Loucy (cell line): ENCODE measurements at regions not wholly inside any gene's neighbourhood (a gene's known extent, or its start where the extent isn't known, plus 50 kb on each side); places are given as distances from the start of the nearest gene placed in this dataset.

Experiments
- EZH2phosphoT487 ChIP-seq: fragments of 200-600 bp; IDR thresholded peaks from 2 replicates; pipeline ENCODE4 v1.6.1; 2018; ENCODE audit warnings: antibody characterized with exemption, mild to moderate bottlenecking, moderate library complexity, borderline replicate concordance
- TF ChIP-seq, protein P1 (sequence below): fragments of 200-600 bp; sonication (generic); conservative IDR thresholded peaks from 2 replicates; pipeline ENCODE4 v1.5.1; 2014; ENCODE audit warnings: mild to moderate bottlenecking, antibody characterized with exemption, low read length

DNA sequence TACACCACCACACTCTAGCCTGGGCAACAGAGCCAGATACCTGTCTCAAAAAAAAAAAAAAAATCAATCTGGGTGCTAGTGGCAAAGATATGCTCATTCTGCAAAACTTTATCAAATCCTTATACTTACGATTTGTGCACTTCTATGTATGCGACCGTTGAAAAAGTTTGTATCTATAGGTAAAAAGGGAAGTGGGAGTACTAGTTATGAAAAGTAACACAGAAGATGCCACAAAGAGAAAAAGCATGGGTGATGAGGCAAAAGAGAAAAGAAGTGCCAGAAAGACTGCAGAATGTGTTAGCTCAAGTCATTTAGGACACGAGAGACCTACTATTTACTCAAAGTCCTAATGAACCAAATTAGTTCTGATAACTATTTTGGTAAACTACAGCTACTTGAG, 407.8 kb downstream of the SHQ1 start:
- TF ChIP-seq, protein P1, sequence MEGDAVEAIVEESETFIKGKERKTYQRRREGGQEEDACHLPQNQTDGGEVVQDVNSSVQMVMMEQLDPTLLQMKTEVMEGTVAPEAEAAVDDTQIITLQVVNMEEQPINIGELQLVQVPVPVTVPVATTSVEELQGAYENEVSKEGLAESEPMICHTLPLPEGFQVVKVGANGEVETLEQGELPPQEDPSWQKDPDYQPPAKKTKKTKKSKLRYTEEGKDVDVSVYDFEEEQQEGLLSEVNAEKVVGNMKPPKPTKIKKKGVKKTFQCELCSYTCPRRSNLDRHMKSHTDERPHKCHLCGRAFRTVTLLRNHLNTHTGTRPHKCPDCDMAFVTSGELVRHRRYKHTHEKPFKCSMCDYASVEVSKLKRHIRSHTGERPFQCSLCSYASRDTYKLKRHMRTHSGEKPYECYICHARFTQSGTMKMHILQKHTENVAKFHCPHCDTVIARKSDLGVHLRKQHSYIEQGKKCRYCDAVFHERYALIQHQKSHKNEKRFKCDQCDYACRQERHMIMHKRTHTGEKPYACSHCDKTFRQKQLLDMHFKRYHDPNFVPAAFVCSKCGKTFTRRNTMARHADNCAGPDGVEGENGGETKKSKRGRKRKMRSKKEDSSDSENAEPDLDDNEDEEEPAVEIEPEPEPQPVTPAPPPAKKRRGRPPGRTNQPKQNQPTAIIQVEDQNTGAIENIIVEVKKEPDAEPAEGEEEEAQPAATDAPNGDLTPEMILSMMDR, result no peak
- TF ChIP-seq EZH2phosphoT487, result no peak
